ENCODE measurements at regions not wholly inside any gene's neighbourhood (a gene's known extent, or its start where the extent isn't known, plus 50 kb on each side); places are given as distances from the start of the nearest gene placed in this dataset.
"Not testable (repeated sequence)": the region's sequence is repeated elsewhere in the genome, so short reads cannot be mapped to it uniquely, and the experiment has no call there.

- Histone ChIP-seq H3K36me3 (no peaks in the 10 kb centered on the region), H3K4me1 (no peaks in the 10 kb centered on the region), H3K27me3 (no peaks in the 10 kb centered on the region), H3K27ac (no peak overlapping the region), H3K9me3 (no peaks in the 10 kb centered on the region), H3K4me3 (no peak overlapping the region)
- FAIRE-seq (no peak), DNase-seq (no peak), ATAC-seq (no peak)
- intact Hi-C loops (cut with DNase I) = no loop called here
- TF ChIP-seq, protein P1, sequence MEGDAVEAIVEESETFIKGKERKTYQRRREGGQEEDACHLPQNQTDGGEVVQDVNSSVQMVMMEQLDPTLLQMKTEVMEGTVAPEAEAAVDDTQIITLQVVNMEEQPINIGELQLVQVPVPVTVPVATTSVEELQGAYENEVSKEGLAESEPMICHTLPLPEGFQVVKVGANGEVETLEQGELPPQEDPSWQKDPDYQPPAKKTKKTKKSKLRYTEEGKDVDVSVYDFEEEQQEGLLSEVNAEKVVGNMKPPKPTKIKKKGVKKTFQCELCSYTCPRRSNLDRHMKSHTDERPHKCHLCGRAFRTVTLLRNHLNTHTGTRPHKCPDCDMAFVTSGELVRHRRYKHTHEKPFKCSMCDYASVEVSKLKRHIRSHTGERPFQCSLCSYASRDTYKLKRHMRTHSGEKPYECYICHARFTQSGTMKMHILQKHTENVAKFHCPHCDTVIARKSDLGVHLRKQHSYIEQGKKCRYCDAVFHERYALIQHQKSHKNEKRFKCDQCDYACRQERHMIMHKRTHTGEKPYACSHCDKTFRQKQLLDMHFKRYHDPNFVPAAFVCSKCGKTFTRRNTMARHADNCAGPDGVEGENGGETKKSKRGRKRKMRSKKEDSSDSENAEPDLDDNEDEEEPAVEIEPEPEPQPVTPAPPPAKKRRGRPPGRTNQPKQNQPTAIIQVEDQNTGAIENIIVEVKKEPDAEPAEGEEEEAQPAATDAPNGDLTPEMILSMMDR (IDR thresholded peaks at IDR 0.05) = no peak
- 17 to 19% methylated on average over 2 of the region's 2 CpGs for WGBS, 2 donors
These were observed 535.1 kb upstream of the CCDC54 start for GRCh38 chr3:106842151-106842550.

DNA sequence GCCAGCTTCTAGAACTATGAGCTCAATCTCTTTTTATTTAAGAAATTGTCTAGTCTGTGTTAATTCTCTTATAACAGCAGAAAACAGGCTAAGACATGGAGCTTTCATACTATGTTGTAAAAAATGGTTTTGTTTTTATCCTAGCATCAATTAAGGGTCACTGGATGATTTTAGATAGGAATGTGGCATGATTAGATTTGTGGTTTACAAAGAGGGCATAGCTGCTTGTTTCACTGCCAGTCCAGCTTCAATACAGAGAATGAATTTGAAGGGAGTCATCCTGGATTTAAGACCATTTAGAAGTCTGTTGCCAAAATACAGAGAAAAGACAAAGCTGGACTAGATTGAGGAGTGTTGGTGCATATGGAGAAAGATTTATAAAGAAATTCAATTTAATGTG lies 532.6 kb upstream of the CCDC54 start:
- ATAC-seq (no peak), DNase-seq (no peak), FAIRE-seq (no peak)
- H3K36me3 ChIP-seq = no peaks in the 10 kb centered on the region
- H3K9me3 ChIP-seq = no peaks in the 10 kb centered on the region
- H3K27me3 ChIP-seq = no peaks in the 10 kb centered on the region
- TF ChIP-seq, protein P1 (IDR thresholded peaks at IDR 0.05) = no peak
- no peak overlapping the region for H3K4me3 ChIP-seq
- intact Hi-C loops (cut with DNase I) = no loop called here
- no peak overlapping the region for H3K27ac ChIP-seq
- no peaks in the 10 kb centered on the region for H3K4me1 ChIP-seq

- no peak for ATAC-seq
- no peak for DNase-seq
- H3K36me3 ChIP-seq = no peaks in the 10 kb centered on the region
- H3K27ac ChIP-seq = no peak overlapping the region
- no peak overlapping the region for H3K4me3 ChIP-seq
- no peaks in the 10 kb centered on the region for H3K4me1 ChIP-seq
- H3K27me3 ChIP-seq = no peaks in the 10 kb centered on the region
- no peak for FAIRE-seq
- 70 to 79% methylated on average over 2 of the region's 2 CpGs for WGBS, 2 donors
- no peaks in the 10 kb centered on the region for H3K9me3 ChIP-seq
- TF ChIP-seq, protein P1 (IDR thresholded peaks at IDR 0.05) = no peak
- intact Hi-C loops (cut with DNase I) = no loop called here
These were observed 529.1 kb upstream of the CCDC54 start for GRCh38 chr3:106848099-106848498.

GRCh38 chr3:106850437-106850836 lies 526.8 kb upstream of the CCDC54 start:
- H3K36me3 ChIP-seq = no peaks in the 10 kb centered on the region
- H3K4me1 ChIP-seq = no peaks in the 10 kb centered on the region
- intact Hi-C loops (cut with DNase I) = no loop called here
- no peak for FAIRE-seq
- H3K27ac ChIP-seq = no peak overlapping the region
- WGBS, 2 donors = 73 to 77% methylated on average over 3 of the region's 3 CpGs
- no peak for ATAC-seq
- H3K4me3 ChIP-seq = no peak overlapping the region
- H3K27me3 ChIP-seq = no peaks in the 10 kb centered on the region
- TF ChIP-seq, protein P1 (IDR thresholded peaks at IDR 0.05) = no peak
- no peaks in the 10 kb centered on the region for H3K9me3 ChIP-seq
- no peak for DNase-seq

DNA sequence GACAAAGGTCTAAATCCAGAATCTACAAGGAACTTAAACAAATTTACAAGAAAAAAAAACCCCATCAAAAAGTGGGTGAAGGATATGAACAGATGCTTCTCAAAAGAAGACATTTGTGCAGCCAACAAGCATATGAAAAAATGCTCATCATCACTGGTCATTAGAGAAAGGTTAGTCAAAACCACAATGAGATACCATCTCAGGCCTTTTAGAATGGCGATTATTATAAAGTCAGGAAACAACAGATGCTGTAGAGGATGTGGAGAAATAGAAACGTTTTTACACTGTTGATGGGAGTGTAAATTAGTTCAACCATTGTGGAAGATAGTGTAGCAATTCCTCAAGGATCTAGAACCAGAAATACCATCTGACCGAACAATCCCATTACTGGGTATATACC lies 518.9 kb upstream of the CCDC54 start:
- 47 to 59% methylated on average over 3 of the region's 3 CpGs for WGBS, 2 donors
- FAIRE-seq; H3K27me3 ChIP-seq; H3K27ac ChIP-seq; H3K36me3 ChIP-seq; H3K4me3 ChIP-seq; ATAC-seq; intact Hi-C loops (cut with DNase I); H3K9me3 ChIP-seq; H3K4me1 ChIP-seq; DNase-seq: not testable (repeated sequence)

DNA sequence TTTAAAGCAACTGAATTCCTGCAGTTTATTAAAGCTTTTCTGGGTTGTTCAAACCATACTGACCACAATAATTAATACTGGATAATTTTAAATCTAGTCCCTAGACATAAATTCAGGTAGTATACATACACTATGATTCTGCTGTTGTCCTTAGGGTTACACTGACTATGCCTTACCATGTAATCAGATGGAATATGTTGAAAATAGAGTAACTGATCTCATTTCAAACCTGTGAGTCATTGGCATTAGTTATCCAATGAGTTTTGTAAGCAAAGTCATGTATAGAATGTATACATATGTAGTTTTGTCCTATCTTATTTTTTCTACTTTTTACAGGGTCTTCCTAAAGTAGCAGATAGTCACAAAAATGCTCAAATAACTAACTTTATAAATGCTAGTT lies 517.1 kb upstream of the CCDC54 start:
- Histone ChIP-seq H3K4me3 (no peak overlapping the region), H3K9me3 (no peaks in the 10 kb centered on the region), H3K36me3 (no peaks in the 10 kb centered on the region), H3K4me1 (no peaks in the 10 kb centered on the region), H3K27ac (no peak overlapping the region), H3K27me3 (no peaks in the 10 kb centered on the region)
- FAIRE-seq (no peak), ATAC-seq (no peak), DNase-seq (no peak)
- TF ChIP-seq, protein P1 (IDR thresholded peaks at IDR 0.05) = no peak
- intact Hi-C loops (cut with DNase I) = no loop called here

Measured in pancreas (tissue), 10 donors.